NB4 (cell line): ENCODE measurements at regions not wholly inside any gene's neighbourhood (a gene's known extent, or its start where the extent isn't known, plus 50 kb on each side); places are given as distances from the start of the nearest gene placed in this dataset.

Experiments
- POLR2A ChIP-seq: IDR thresholded peaks from 2 replicates; pipeline ENCODE4 v1.6.1; 2011; ENCODE audit warnings: mild to moderate bottlenecking; ENCODE audit not compliant: insufficient read length; ENCODE audit errors: extremely low read depth
- TF ChIP-seq, protein P1 (sequence below): IDR thresholded peaks from one replicate; pipeline ENCODE4 v1.5.1; 2012; ENCODE audit warnings: low read depth, low read length

DNA sequence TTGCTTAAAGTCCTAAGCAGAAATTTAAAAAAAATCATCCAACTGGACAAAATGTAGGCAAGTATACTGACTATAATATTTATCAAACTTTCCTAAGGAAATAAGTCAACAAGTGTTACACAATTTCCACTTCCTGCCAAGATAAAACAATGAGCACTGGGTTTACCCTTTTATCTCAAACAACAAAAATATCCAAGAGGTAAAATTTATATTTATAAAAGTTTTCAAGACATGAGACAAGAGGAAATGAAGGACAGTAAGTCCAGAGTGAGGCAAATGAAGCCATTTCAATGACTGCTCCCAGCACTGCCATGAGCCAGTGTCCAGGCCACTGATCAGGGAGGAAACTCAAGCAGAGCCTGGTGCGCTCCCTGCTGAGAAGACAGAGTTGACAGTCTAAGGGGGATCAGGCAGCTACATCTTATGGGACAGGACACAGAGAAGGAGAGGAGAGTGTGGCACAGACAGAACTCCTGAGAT lies 439.4 kb downstream of the RAP2B start:
- TF ChIP-seq, protein P1, sequence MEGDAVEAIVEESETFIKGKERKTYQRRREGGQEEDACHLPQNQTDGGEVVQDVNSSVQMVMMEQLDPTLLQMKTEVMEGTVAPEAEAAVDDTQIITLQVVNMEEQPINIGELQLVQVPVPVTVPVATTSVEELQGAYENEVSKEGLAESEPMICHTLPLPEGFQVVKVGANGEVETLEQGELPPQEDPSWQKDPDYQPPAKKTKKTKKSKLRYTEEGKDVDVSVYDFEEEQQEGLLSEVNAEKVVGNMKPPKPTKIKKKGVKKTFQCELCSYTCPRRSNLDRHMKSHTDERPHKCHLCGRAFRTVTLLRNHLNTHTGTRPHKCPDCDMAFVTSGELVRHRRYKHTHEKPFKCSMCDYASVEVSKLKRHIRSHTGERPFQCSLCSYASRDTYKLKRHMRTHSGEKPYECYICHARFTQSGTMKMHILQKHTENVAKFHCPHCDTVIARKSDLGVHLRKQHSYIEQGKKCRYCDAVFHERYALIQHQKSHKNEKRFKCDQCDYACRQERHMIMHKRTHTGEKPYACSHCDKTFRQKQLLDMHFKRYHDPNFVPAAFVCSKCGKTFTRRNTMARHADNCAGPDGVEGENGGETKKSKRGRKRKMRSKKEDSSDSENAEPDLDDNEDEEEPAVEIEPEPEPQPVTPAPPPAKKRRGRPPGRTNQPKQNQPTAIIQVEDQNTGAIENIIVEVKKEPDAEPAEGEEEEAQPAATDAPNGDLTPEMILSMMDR: no peak
- TF ChIP-seq POLR2A: no peak
